ENCODE measurements at regions not wholly inside any gene's neighbourhood (a gene's known extent, or its start where the extent isn't known, plus 50 kb on each side); places are given as distances from the start of the nearest gene placed in this dataset.
"Not testable (repeated sequence)": the region's sequence is repeated elsewhere in the genome, so short reads cannot be mapped to it uniquely, and the experiment has no call there.

DNA sequence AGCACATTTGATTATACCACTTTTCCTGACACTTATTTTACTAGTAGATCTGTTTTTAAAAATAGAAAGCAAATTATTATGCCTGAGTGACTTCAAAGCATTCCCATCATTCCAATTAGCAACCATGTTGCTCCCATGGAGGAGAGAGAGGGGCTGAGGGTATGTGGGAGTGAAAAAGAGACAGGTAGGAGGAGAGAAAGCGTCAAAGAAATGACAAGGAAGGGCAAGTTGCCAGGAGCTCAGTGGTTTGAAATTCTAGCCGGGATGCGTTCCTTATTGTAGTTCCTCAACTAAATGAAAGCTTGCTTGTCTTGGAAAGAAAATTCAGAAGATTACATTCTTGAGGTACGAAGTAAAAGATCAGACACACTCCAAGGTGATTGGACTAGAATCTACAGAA lies 92.4 kb upstream of the PKP2 start:
- H3K36me3 ChIP-seq (ENCODE audit: insufficient read depth, low read length), result no peaks in the 10 kb centered on the region
- 84% methylated on average over 3 of the region's 4 CpGs for WGBS

DNA sequence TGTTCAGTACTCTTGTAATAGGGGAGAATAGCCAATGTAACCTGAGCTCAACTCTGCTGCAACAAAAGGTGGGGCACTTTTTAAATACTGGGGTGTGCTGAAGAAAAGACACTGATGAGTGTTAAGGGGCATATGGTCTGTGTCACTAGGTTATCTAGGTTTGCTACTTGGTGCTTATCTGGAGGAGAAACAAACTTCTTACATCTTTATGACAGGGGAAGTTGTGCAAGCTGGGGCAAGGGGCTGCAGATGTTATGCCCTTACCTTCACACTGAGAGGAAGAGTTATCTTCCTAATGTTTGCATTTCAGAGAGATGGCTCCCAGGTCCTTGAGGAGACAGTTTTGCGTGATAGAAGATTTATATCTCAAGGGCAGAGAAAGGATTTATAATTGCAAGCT lies 90.9 kb upstream of the PKP2 start:
- Histone ChIP-seq H3K36me3 (ENCODE audit: insufficient read depth, low read length) (no peaks in the 10 kb centered on the region), H3K9ac (ENCODE audit: low read depth, low read length) (no peak overlapping the region), H3K4me1 (ENCODE audit: insufficient read depth, low read length) (peaks cover 21% of the 10 kb centered on the region), H3K27me3 (ENCODE audit: insufficient read depth, low read length) (no peaks in the 10 kb centered on the region), H3K4me3 (ENCODE audit: low read length) (no peak overlapping the region), H3K27ac (ENCODE audit: low read depth, low read length) (no peak overlapping the region), H3K9me3 (ENCODE audit: insufficient read depth, low read depth, low read length) (no peaks in the 10 kb centered on the region)
- WGBS, result 89% methylated on average over 1 of the region's 1 CpG

More for the DNA sequence above, 92.4 kb upstream of the PKP2 start:
- Histone ChIP-seq H3K9me3 (ENCODE audit: insufficient read depth, low read depth, low read length) (no peaks in the 10 kb centered on the region), H3K27me3 (ENCODE audit: insufficient read depth, low read length) (no peaks in the 10 kb centered on the region), H3K9ac (ENCODE audit: low read depth, low read length) (no peak overlapping the region), H3K27ac (ENCODE audit: low read depth, low read length) (no peak overlapping the region), H3K4me1 (ENCODE audit: insufficient read depth, low read length) (peaks cover 21% of the 10 kb centered on the region), H3K4me3 (ENCODE audit: low read length) (no peak overlapping the region)

DNA sequence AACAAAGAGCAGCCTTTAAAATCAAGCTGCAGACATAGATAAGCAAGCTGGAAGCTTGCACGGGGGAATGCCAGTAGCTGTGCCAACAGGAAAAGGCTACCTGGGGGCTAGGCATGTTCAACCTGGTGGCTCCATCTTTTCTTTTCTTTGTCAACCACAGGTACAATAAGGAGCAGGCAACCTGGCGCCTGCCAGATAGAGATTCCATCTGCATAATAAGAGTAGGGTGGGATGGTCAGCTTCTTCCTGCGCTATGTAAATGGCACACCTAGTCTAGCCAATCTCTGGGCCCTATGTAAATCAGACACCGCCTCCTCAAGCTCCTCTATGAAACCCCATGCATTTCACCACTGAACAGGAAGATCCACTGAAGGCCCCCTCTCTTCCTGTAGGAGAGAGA lies 87.4 kb upstream of the PKP2 start:
- no peak overlapping the region; the same call in 1 of the 2 replicates for H3K27ac ChIP-seq (ENCODE audit: low read depth, low read length)
- H3K36me3 ChIP-seq (ENCODE audit: insufficient read depth, low read length), result no peaks in the 10 kb centered on the region
- no peaks in the 10 kb centered on the region for H3K9me3 ChIP-seq (ENCODE audit: insufficient read depth, low read depth, low read length)
- WGBS, result 87% methylated on average over 4 of the region's 4 CpGs
- no peaks in the 10 kb centered on the region for H3K27me3 ChIP-seq (ENCODE audit: insufficient read depth, low read length)
- H3K9ac ChIP-seq (ENCODE audit: low read depth, low read length), result no peak overlapping the region
- H3K4me3 ChIP-seq (ENCODE audit: low read length), result no peak overlapping the region
- peaks cover under 1% of the 10 kb centered on the region; the same call in 1 of the 2 replicates for H3K4me1 ChIP-seq (ENCODE audit: insufficient read depth, low read length)

DNA sequence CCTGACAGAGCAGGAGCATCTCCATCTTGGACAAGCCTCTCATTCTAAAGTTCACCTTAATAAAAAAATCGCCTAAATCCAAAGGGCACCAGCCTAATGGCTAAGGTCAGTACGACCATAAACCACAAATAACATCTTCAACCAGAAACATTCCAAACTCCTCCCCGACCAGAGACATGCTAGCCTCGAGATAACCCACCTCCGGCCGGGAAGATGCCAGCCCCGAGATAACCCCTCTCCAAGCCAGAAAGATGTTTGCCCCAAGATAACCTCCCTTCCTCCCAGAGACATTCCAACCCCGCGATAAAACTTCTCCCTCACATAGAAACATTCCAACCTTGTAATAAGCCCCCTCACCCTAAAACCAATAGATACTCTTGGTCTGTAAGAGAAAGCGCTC lies 86.8 kb upstream of the PKP2 start:
- no peak overlapping the region for H3K4me3 ChIP-seq (ENCODE audit: low read length)
- H3K27ac ChIP-seq (ENCODE audit: low read depth, low read length), result peak overlapping the region; percentile 17; the same call in 1 of the 2 replicates
- no peak overlapping the region for H3K9ac ChIP-seq (ENCODE audit: low read depth, low read length)
- H3K27me3 ChIP-seq (ENCODE audit: insufficient read depth, low read length), result no peaks in the 10 kb centered on the region
- H3K9me3 ChIP-seq (ENCODE audit: insufficient read depth, low read depth, low read length), result no peaks in the 10 kb centered on the region
- 85% methylated on average over 10 of the region's 10 CpGs for WGBS
- no peaks in the 10 kb centered on the region for H3K4me1 ChIP-seq (ENCODE audit: insufficient read depth, low read length)
- no peaks in the 10 kb centered on the region for H3K36me3 ChIP-seq (ENCODE audit: insufficient read depth, low read length)

DNA sequence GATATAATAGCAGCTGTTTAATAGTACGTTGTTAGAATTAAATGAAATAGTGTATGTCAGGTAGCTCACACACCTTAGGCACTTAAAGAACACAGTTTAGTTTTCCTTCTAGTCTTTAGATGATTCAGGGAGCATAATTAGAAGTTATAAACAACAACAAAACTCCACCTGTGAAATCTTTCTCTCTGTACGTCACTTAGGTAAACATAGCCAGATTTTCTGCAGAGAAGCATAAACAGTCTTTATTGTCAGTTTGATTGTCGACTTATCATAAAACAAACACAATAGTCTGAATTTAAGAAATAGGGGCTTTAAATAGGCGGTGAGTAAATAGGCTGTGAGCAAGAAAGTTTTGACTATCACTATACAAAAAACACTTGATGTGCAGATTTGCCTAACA lies 84.6 kb upstream of the PKP2 start:
- Histone ChIP-seq H3K4me3 (ENCODE audit: low read length) (no peak overlapping the region), H3K9me3 (ENCODE audit: insufficient read depth, low read depth, low read length) (no peaks in the 10 kb centered on the region), H3K27ac (ENCODE audit: low read depth, low read length) (no peak overlapping the region), H3K27me3 (ENCODE audit: insufficient read depth, low read length) (no peaks in the 10 kb centered on the region), H3K9ac (ENCODE audit: low read depth, low read length) (no peak overlapping the region), H3K36me3 (ENCODE audit: insufficient read depth, low read length) (no peaks in the 10 kb centered on the region), H3K4me1 (ENCODE audit: insufficient read depth, low read length) (no peaks in the 10 kb centered on the region; the same call in 1 of the 2 replicates)
- WGBS, result 83% methylated on average over 1 of the region's 4 CpGs

DNA sequence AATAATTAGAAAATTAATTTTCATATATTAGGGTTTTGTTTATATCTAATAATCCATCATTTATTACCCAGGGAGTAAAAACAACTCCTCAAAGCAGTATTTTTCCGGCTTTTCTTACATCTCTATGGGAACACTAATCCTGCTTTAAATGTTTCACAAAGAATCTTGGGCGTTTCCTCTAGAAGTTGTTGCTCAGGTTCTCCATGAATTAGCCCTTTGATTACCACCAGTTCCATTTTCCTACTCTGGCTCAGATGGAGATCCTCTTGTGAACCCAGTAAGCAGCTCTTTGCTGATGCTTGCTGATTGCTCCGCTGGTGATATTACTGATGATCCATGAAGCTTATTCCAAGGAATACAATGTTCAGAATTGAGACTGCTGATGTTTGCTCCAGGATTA lies 78.5 kb upstream of the PKP2 start:
- Histone ChIP-seq H3K4me3 (ENCODE audit: low read length) (no peak overlapping the region), H3K9ac (ENCODE audit: low read depth, low read length) (no peak overlapping the region), H3K27ac (ENCODE audit: low read depth, low read length) (no peak overlapping the region), H3K36me3 (ENCODE audit: insufficient read depth, low read length) (no peaks in the 10 kb centered on the region), H3K9me3 (ENCODE audit: insufficient read depth, low read depth, low read length) (no peaks in the 10 kb centered on the region), H3K4me1 (ENCODE audit: insufficient read depth, low read length) (no peaks in the 10 kb centered on the region; the same call in 1 of the 2 replicates), H3K27me3 (ENCODE audit: insufficient read depth, low read length) (no peaks in the 10 kb centered on the region)
- 91% methylated on average over 3 of the region's 3 CpGs for WGBS

DNA sequence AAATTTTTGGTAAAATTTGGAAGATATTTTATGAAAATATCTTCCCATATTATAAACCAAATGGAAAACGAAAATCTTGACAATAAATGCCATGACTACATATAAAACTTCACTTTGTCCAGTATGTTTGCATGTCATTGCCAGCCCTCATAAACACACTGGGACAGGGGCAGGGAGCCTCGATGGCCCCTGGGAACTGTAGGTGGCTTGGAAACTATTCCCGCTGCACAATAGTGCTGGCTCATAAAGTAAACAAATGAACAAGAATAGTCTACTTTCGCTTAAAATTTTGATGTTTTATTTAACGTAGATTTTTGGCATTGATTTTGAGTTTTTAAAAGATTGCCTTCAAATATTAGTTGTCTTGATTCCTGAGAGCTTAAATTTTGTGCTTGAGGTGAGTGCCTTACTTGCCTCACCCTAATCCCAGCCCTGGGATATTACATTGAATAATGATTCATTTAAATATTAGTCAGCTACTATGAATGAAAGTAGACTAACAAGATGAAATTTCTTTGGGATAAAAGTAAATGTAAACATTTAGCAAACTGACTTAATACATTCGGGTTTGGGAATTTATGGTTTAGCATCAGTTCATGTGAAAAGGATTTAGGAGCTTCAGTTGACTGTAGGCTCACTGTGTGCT lies 74.0 kb upstream of the PKP2 start:
- no peak overlapping the region for H3K27ac ChIP-seq (ENCODE audit: low read depth, low read length)

DNA sequence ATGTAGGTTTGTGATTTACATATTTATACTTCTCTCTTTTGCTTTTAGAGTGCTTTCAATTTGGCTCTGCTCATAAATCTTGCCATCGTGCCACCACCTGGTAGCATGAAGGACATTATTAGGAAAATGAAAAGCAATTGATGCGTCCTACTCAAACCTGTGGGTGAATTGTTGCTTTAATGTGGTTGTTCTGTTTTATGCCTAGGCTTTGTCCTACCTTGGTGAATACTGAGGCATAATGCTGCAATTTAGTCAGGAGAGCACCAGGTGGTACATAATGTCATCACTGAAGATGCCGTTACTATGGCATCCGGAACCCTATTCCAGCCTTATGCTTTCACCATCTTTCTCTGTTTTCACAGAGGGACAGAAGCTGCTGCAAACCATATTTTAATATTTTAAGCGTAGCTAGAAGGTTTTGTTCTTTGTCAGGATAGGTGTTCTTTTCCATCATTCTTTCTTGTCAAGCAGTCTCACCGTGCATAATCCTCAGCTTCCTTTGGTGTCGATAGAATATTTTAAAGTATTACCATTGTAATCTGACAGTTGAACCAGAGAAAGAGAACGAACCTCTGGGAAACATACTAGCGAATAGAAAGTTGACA lies 68.5 kb upstream of the PKP2 start:
- H3K4me3 ChIP-seq (ENCODE audit: low read length), result no peak overlapping the region
- H3K27me3 ChIP-seq (ENCODE audit: insufficient read depth, low read length), result no peaks in the 10 kb centered on the region
- H3K27ac ChIP-seq (ENCODE audit: low read depth, low read length), result no peak overlapping the region
- H3K4me1 ChIP-seq (ENCODE audit: insufficient read depth, low read length), result no peaks in the 10 kb centered on the region
- H3K9ac ChIP-seq (ENCODE audit: low read depth, low read length), result no peak overlapping the region
- H3K9me3 ChIP-seq (ENCODE audit: insufficient read depth, low read depth, low read length), result no peaks in the 10 kb centered on the region
- no peaks in the 10 kb centered on the region for H3K36me3 ChIP-seq (ENCODE audit: insufficient read depth, low read length)
- 94% methylated on average over 9 of the region's 9 CpGs for WGBS

More for the DNA sequence above, 74.0 kb upstream of the PKP2 start:
- Histone ChIP-seq H3K9me3 (ENCODE audit: insufficient read depth, low read depth, low read length) (no peaks in the 10 kb centered on the region), H3K9ac (ENCODE audit: low read depth, low read length) (no peak overlapping the region), H3K4me3 (ENCODE audit: low read length) (no peak overlapping the region), H3K27me3 (ENCODE audit: insufficient read depth, low read length) (no peaks in the 10 kb centered on the region), H3K4me1 (ENCODE audit: insufficient read depth, low read length) (no peaks in the 10 kb centered on the region), H3K36me3 (ENCODE audit: insufficient read depth, low read length) (no peaks in the 10 kb centered on the region)
- 84% methylated on average over 6 of the region's 6 CpGs for WGBS

DNA sequence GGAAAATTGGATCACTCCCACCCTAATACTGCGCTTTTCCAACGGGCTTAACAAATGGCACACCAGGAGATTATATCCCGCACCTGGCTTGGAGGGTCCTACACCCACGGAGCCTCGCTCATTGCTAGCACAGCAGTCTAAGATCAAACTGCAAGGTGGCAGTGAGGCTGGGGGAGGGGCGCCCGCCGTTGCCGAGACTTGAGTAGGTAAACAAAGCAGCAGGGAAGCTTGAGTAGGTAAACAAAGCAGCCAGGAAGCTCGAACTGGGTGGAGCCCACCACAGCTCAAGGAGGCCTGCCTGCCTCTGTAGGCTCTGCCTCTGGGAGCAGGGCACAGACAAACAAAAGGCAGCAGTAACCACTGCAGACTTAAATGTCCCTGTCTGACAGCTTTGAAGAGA lies 59.8 kb upstream of the PKP2 start:
- H3K36me3 ChIP-seq (ENCODE audit: insufficient read depth, low read length); H3K4me1 ChIP-seq (ENCODE audit: insufficient read depth, low read length); H3K27ac ChIP-seq (ENCODE audit: low read depth, low read length); H3K27me3 ChIP-seq (ENCODE audit: insufficient read depth, low read length); H3K4me3 ChIP-seq (ENCODE audit: low read length); H3K9ac ChIP-seq (ENCODE audit: low read depth, low read length): not testable (repeated sequence)
- 89% methylated on average over 10 of the region's 10 CpGs for WGBS
- peaks cover 17% of the 10 kb centered on the region for H3K9me3 ChIP-seq (ENCODE audit: insufficient read depth, low read depth, low read length)

DNA sequence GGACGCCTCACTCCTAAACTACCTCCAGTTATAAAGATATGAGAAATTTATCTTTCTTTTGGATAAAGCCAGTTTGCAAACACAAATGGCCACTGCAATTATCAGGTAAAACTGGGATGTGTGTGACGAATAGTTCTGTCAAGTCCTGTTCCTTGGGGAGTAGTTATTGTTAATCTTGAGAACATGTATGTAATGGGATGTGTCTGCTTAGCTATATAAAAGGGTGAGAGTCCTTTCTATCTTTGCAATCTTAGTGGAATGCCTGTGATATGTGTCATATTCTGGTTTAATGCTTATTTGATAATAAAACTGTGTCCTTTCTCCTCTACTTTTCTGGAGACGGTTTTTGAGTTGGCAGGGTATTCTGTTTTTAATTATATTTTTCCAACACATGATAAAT lies 56.1 kb upstream of the PKP2 start:
- Histone ChIP-seq H3K9ac (ENCODE audit: low read depth, low read length) (no peak overlapping the region), H3K27me3 (ENCODE audit: insufficient read depth, low read length) (no peaks in the 10 kb centered on the region), H3K27ac (ENCODE audit: low read depth, low read length) (no peak overlapping the region), H3K9me3 (ENCODE audit: insufficient read depth, low read depth, low read length) (peaks cover 17% of the 10 kb centered on the region), H3K36me3 (ENCODE audit: insufficient read depth, low read length) (no peaks in the 10 kb centered on the region), H3K4me3 (ENCODE audit: low read length) (no peak overlapping the region), H3K4me1 (ENCODE audit: insufficient read depth, low read length) (no peaks in the 10 kb centered on the region)
- 94% methylated on average over 1 of the region's 3 CpGs for WGBS

DNA sequence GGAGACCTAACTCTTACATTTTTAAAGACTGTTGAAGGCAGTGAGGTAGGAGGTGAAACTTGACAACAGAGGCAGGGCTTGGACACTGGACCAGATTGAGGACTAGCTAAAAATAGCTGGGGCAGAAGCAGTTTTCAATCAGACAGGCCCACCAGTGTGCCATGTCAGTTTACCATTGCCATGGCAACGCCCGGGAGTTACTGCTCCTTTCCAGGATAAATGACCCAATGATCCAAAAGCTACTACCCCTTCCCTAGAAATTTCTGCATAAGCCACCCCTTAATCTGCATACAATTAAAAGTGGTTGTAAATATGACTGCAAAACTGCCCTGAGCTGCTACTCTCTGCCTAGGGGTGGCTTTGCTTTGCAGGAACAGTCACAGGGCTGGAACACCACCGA lies 53.2 kb upstream of the PKP2 start:
- Histone ChIP-seq H3K36me3 (ENCODE audit: insufficient read depth, low read length) (no peaks in the 10 kb centered on the region), H3K9me3 (ENCODE audit: insufficient read depth, low read depth, low read length) (0 out of 2 replicates have a peak, but pooled peaks cover 5% of the 10 kb centered on the region), H3K27ac (ENCODE audit: low read depth, low read length) (no peak overlapping the region), H3K9ac (ENCODE audit: low read depth, low read length) (no peak overlapping the region), H3K27me3 (ENCODE audit: insufficient read depth, low read length) (no peaks in the 10 kb centered on the region), H3K4me3 (ENCODE audit: low read length) (no peak overlapping the region), H3K4me1 (ENCODE audit: insufficient read depth, low read length) (no peaks in the 10 kb centered on the region)
- 91% methylated on average over 3 of the region's 3 CpGs for WGBS

Measured in HUES64 (cell line).